Mesendoderm (in vitro differentiated cells): ENCODE measurements at regions not wholly inside any gene's neighbourhood (a gene's known extent, or its start where the extent isn't known, plus 50 kb on each side); places are given as distances from the start of the nearest gene placed in this dataset.
A peak's percentile ranks its signal among the peaks of the same experiment; 100 is the strongest.

Experiments used
- DNase-seq: peaks from one replicate; pipeline ENCODE4 v3.0.0; 2013
- H2AK5ac ChIP-seq: 2 replicates; pipeline ENCODE4 v1.6.1; 2013; ENCODE audit warnings: low read length, inconsistent platforms
- H2BK120ac ChIP-seq: 2 replicates; pipeline ENCODE4 v1.6.1; 2013; ENCODE audit warnings: low read depth, mild to moderate bottlenecking, low read length, moderate library complexity, mixed read lengths
- H2BK15ac ChIP-seq: replicated peaks from 2 replicates; pipeline ENCODE4 v1.6.1; 2013; ENCODE audit warnings: low read depth, mild to moderate bottlenecking, moderate library complexity
- H2BK5ac ChIP-seq: 2 replicates; pipeline ENCODE4 v1.6.1; 2013; ENCODE audit warnings: low read length, inconsistent platforms
- H3K18ac ChIP-seq: 2 replicates; pipeline ENCODE4 v1.6.1; 2013; ENCODE audit warnings: mild to moderate bottlenecking, low read length, mixed read lengths
- H3K23ac ChIP-seq: one replicate; pipeline ENCODE4 v1.6.1; 2013; ENCODE audit warnings: low read length
- H3K27ac ChIP-seq: 2 replicates; pipeline ENCODE4 v1.5.1; 2013; ENCODE audit warnings: low read depth, mild to moderate bottlenecking, inconsistent platforms, low read length, moderate library complexity
- H3K27me3 ChIP-seq: 2 replicates; pipeline ENCODE4 v1.6.1; 2013; ENCODE audit warnings: low read length, control low read depth, mild to moderate bottlenecking, inconsistent platforms; ENCODE audit not compliant: insufficient read depth, poor library complexity
- H3K36me3 ChIP-seq: 2 replicates; pipeline ENCODE4 v1.6.1; 2013; ENCODE audit warnings: low read length, inconsistent platforms; ENCODE audit not compliant: control insufficient read depth, insufficient read depth
- H3K4ac ChIP-seq: one replicate; pipeline ENCODE4 v1.6.1; 2013; ENCODE audit warnings: low read depth, mild to moderate bottlenecking, low read length, moderate library complexity
- H3K4me1 ChIP-seq: 2 replicates; pipeline ENCODE4 v1.6.1; 2013; ENCODE audit warnings: low read depth, low read length, inconsistent platforms; ENCODE audit not compliant: control insufficient read depth
- H3K4me2 ChIP-seq: 2 replicates; pipeline ENCODE4 v1.6.1; 2013; ENCODE audit warnings: low read length
- H3K4me3 ChIP-seq: 2 replicates; pipeline ENCODE4 v1.5.1; 2013; ENCODE audit warnings: mild to moderate bottlenecking, low read length
- H3K56ac ChIP-seq: one replicate; pipeline ENCODE4 v1.6.1; 2013; ENCODE audit warnings: low read length
- H3K79me1 ChIP-seq: 2 replicates; pipeline ENCODE4 v1.6.1; 2013; ENCODE audit warnings: low read length, inconsistent platforms
- H3K79me2 ChIP-seq: 2 replicates; pipeline ENCODE4 v1.6.1; 2013; ENCODE audit warnings: mild to moderate bottlenecking, low read length; ENCODE audit not compliant: control insufficient read depth, insufficient read depth
- H3K9ac ChIP-seq: 2 replicates; pipeline ENCODE4 v1.6.1; 2013; ENCODE audit warnings: low read length, inconsistent platforms
- H4K5ac ChIP-seq: one replicate; pipeline ENCODE4 v1.6.1; 2013; ENCODE audit warnings: low read length
- H4K8ac ChIP-seq: one replicate; pipeline ENCODE4 v1.6.1; 2013; ENCODE audit warnings: low read depth, mild to moderate bottlenecking, control low read depth, low read length, moderate library complexity
- WGBS: extraction: QIAGEN DNeasy Blood & Tissue Kit; methylation state at CpG from one replicate; pipeline ENCODE4 v1.1.7; 2013; ENCODE audit warnings: low lambda C conversion rate, missing lambda C conversion rate; ENCODE audit not compliant: insufficient coverage; ENCODE audit errors: extremely low coverage; 5-methylcytosine and 5-hydroxymethylcytosine counted together

GRCh38 chr9:126036881-126037291 is 289.7 kb downstream of the PBX3 start:
- Histone ChIP-seq H3K79me1 (no peaks in the 10 kb centered on the region), H3K4me3 (no peak overlapping the region), H3K23ac (no peak overlapping the region), H3K56ac (no peak overlapping the region), H3K27ac (no peak overlapping the region), H2BK120ac (no peak overlapping the region), H3K27me3 (no peaks in the 10 kb centered on the region), H3K4me1 (no peaks in the 10 kb centered on the region), H2AK5ac (no peak overlapping the region), H3K4ac (no peak overlapping the region), H3K4me2 (no peak overlapping the region), H3K79me2 (no peaks in the 10 kb centered on the region), H2BK15ac (no peak overlapping the region), H3K36me3 (no peaks in the 10 kb centered on the region), H4K5ac (no peak overlapping the region), H2BK5ac (no peak overlapping the region), H3K18ac (no peak overlapping the region), H4K8ac (no peak overlapping the region), H3K9ac (no peak overlapping the region)
- no peak for DNase-seq
- WGBS: no CpG with 5 or more reads among the region's 19 CpGs

GRCh38 chr9:126038790-126039189 is 287.8 kb upstream of the MVB12B start:
- no peak overlapping the region for H3K9ac ChIP-seq
- H2AK5ac ChIP-seq: no peak overlapping the region
- no peak overlapping the region for H3K56ac ChIP-seq
- H3K79me2 ChIP-seq: no peaks in the 10 kb centered on the region
- H2BK120ac ChIP-seq: no peak overlapping the region
- H3K4ac ChIP-seq: no peak overlapping the region
- H3K27me3 ChIP-seq: no peaks in the 10 kb centered on the region
- no peak overlapping the region for H2BK15ac ChIP-seq
- no peak overlapping the region for H4K5ac ChIP-seq
- H4K8ac ChIP-seq: no peak overlapping the region
- no peak overlapping the region for H3K27ac ChIP-seq
- WGBS: no CpG with 5 or more reads among the region's 6 CpGs
- no peak overlapping the region for H3K23ac ChIP-seq
- no peak overlapping the region for H3K4me3 ChIP-seq
- no peaks in the 10 kb centered on the region for H3K79me1 ChIP-seq
- no peak overlapping the region for H2BK5ac ChIP-seq
- no peak overlapping the region for H3K18ac ChIP-seq
- H3K4me1 ChIP-seq: no peaks in the 10 kb centered on the region
- DNase-seq: no peak
- no peak overlapping the region for H3K4me2 ChIP-seq
- no peaks in the 10 kb centered on the region for H3K36me3 ChIP-seq

- H3K4ac ChIP-seq: no peak overlapping the region
- H3K27me3 ChIP-seq: no peaks in the 10 kb centered on the region
- H3K4me3 ChIP-seq: no peak overlapping the region
- no peak overlapping the region for H2BK120ac ChIP-seq
- H3K4me1 ChIP-seq: no peaks in the 10 kb centered on the region
- no peak overlapping the region for H2BK15ac ChIP-seq
- no peak for DNase-seq
- H3K56ac ChIP-seq: no peak overlapping the region
- no peak overlapping the region for H4K5ac ChIP-seq
- H3K9ac ChIP-seq: no peak overlapping the region
- no peak overlapping the region for H4K8ac ChIP-seq
- H2AK5ac ChIP-seq: no peak overlapping the region
- no peaks in the 10 kb centered on the region for H3K36me3 ChIP-seq
- H3K18ac ChIP-seq: no peak overlapping the region
- H2BK5ac ChIP-seq: no peak overlapping the region
- H3K79me1 ChIP-seq: no peaks in the 10 kb centered on the region
- no peak overlapping the region for H3K4me2 ChIP-seq
- no peak overlapping the region for H3K23ac ChIP-seq
- WGBS: no CpG with 5 or more reads among the region's 4 CpGs
- H3K27ac ChIP-seq: no peak overlapping the region
- no peaks in the 10 kb centered on the region for H3K79me2 ChIP-seq
These were observed 282.9 kb upstream of the MVB12B start for GRCh38 chr9:126043681-126044080.

GRCh38 chr9:126049088-126049487 is 277.5 kb upstream of the MVB12B start:
- no peak overlapping the region for H3K27ac ChIP-seq
- no peak overlapping the region for H3K18ac ChIP-seq
- H3K79me1 ChIP-seq: no peaks in the 10 kb centered on the region
- no CpG with 5 or more reads among the region's 8 CpGs for WGBS
- H4K5ac ChIP-seq: no peak overlapping the region
- H2BK5ac ChIP-seq: no peak overlapping the region
- H2BK15ac ChIP-seq: no peak overlapping the region
- H3K56ac ChIP-seq: no peak overlapping the region
- no peaks in the 10 kb centered on the region for H3K79me2 ChIP-seq
- H3K27me3 ChIP-seq: no peaks in the 10 kb centered on the region
- H2BK120ac ChIP-seq: no peak overlapping the region
- H3K36me3 ChIP-seq: no peaks in the 10 kb centered on the region
- no peak overlapping the region for H3K23ac ChIP-seq
- H3K4me3 ChIP-seq: no peak overlapping the region
- H3K4me1 ChIP-seq: no peaks in the 10 kb centered on the region
- DNase-seq: peak; percentile 36
- no peak overlapping the region for H3K9ac ChIP-seq
- no peak overlapping the region for H3K4ac ChIP-seq
- H3K4me2 ChIP-seq: no peak overlapping the region
- no peak overlapping the region for H2AK5ac ChIP-seq
- no peak overlapping the region for H4K8ac ChIP-seq

- no peak overlapping the region for H2BK15ac ChIP-seq
- H3K27me3 ChIP-seq: no peaks in the 10 kb centered on the region
- H3K4me3 ChIP-seq: no peak overlapping the region
- H3K36me3 ChIP-seq: no peaks in the 10 kb centered on the region
- H3K79me1 ChIP-seq: no peaks in the 10 kb centered on the region
- H4K8ac ChIP-seq: no peak overlapping the region
- WGBS: no CpG with 5 or more reads among the region's 26 CpGs
- no peak overlapping the region for H3K9ac ChIP-seq
- H3K4me1 ChIP-seq: no peaks in the 10 kb centered on the region
- H4K5ac ChIP-seq: no peak overlapping the region
- H2BK120ac ChIP-seq: no peak overlapping the region
- no peak overlapping the region for H3K23ac ChIP-seq
- no peaks in the 10 kb centered on the region for H3K79me2 ChIP-seq
- DNase-seq: no peak
- no peak overlapping the region for H3K56ac ChIP-seq
- no peak overlapping the region for H3K27ac ChIP-seq
- H3K18ac ChIP-seq: no peak overlapping the region
- no peak overlapping the region for H2BK5ac ChIP-seq
- no peak overlapping the region for H2AK5ac ChIP-seq
- H3K4ac ChIP-seq: no peak overlapping the region
- no peak overlapping the region for H3K4me2 ChIP-seq
These were observed 276.6 kb upstream of the MVB12B start for GRCh38 chr9:126049896-126050604.

GRCh38 chr9:126050605-126050990 is 276.0 kb upstream of the MVB12B start:
- Histone ChIP-seq H3K79me1 (no peaks in the 10 kb centered on the region), H2BK120ac (no peak overlapping the region), H3K27ac (no peak overlapping the region), H3K4me3 (no peak overlapping the region), H3K4me1 (no peaks in the 10 kb centered on the region), H3K4me2 (no peak overlapping the region), H3K27me3 (no peaks in the 10 kb centered on the region), H3K18ac (no peak overlapping the region), H2AK5ac (no peak overlapping the region), H2BK15ac (no peak overlapping the region), H3K23ac (no peak overlapping the region), H3K4ac (no peak overlapping the region), H3K79me2 (no peaks in the 10 kb centered on the region), H3K9ac (no peak overlapping the region), H4K8ac (no peak overlapping the region), H3K56ac (no peak overlapping the region), H2BK5ac (no peak overlapping the region), H3K36me3 (no peaks in the 10 kb centered on the region), H4K5ac (no peak overlapping the region)
- no CpG with 5 or more reads among the region's 9 CpGs for WGBS
- no peak for DNase-seq
